ENCODE measurements at regions not wholly inside any gene's neighbourhood (a gene's known extent, or its start where the extent isn't known, plus 50 kb on each side); places are given as distances from the start of the nearest gene placed in this dataset.
"Not testable (repeated sequence)": the region's sequence is repeated elsewhere in the genome, so short reads cannot be mapped to it uniquely, and the experiment has no call there.

DNA sequence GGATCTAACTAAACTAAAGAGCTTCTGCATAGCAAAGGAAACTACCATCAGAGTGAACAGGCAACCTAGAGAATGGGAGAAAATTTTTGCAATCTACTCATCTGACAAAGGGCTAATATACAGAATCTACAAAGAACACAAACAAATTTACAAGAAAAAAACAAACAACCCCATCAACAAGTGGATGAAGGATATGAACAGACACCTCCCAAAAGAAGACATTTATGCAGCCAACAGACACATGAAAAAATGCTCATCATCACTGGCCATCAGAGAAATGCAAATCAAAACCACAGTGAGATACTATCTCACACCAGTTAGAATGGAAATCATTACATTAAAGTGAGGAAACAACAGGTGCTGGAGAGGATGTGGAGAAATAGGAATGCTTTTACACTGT, 52.1 kb upstream of the SH3RF1 start:
- not testable (repeated sequence) for H3K4me1 ChIP-seq (ENCODE audit: control insufficient read depth in 1 of 2, insufficient read depth in 2 of 2, low read length in 2 of 2)

More for the DNA sequence above, 52.1 kb upstream of the SH3RF1 start:
- H3K9me2 ChIP-seq (ENCODE audit: insufficient read depth); H3K4me2 ChIP-seq (ENCODE audit: low read length); H3K27ac ChIP-seq (ENCODE audit: low read depth, low read length); H3K79me2 ChIP-seq (ENCODE audit: insufficient read depth, low read length); H3K36me3 ChIP-seq (ENCODE audit: control insufficient read depth in 1 of 2, insufficient read depth in 2 of 2, low read length in 2 of 2); H3K9ac ChIP-seq (ENCODE audit: low read length); intact Hi-C loops (cut with micrococcal nuclease); RAD21 ChIA-PET (ENCODE audit: low non-redundant PET in 1 of 2, low total read pairs in 2 of 2, uncharacterized antibody in 2 of 2, unreplicated experiment in 2 of 2); H4K20me1 ChIP-seq (ENCODE audit: insufficient read depth); POLR2A ChIA-PET; H3K4me3 ChIP-seq (replicated peaks in 1 of 2; ENCODE audit: low read depth in 1 of 2, low read length in 2 of 2); H2AFZ ChIP-seq (ENCODE audit: low read depth, low read length, poor library complexity, severe bottlenecking); CTCF ChIA-PET; BruUV-seq (replicated peaks); H3K9me3 ChIP-seq (ENCODE audit: control insufficient read depth in 1 of 2, insufficient read depth in 1 of 2, low read depth in 1 of 2, low read length in 2 of 2); H3K27me3 ChIP-seq (ENCODE audit: insufficient read depth, low read length); DNase-seq (ENCODE audit: low read depth, low spot score); ATAC-seq: not testable (repeated sequence)

Measured in HCT116 (cell line).